ENCODE measurements at regions not wholly inside any gene's neighbourhood (a gene's known extent, or its start where the extent isn't known, plus 50 kb on each side); places are given as distances from the start of the nearest gene placed in this dataset.

GRCh38 chr12:107441665-107442300 is 243.8 kb upstream of the PWP1 start:
- intact Hi-C loops (cut with DNase I), result no loop called here
- H3K4me3 ChIP-seq, result no peak overlapping the region
- no peak overlapping the region for H3K9ac ChIP-seq (ENCODE audit: low read depth in 2 of 2, low read length in 2 of 2)
- no peaks in the 10 kb centered on the region for H3K4me1 ChIP-seq
- no peak for DNase-seq
- no peaks in the 10 kb centered on the region for H3K9me3 ChIP-seq
- H3K27me3 ChIP-seq, result no peaks in the 10 kb centered on the region
- H3K36me3 ChIP-seq, result no peaks in the 10 kb centered on the region
- H3K27ac ChIP-seq, result no peak overlapping the region
- TF ChIP-seq, protein P1, sequence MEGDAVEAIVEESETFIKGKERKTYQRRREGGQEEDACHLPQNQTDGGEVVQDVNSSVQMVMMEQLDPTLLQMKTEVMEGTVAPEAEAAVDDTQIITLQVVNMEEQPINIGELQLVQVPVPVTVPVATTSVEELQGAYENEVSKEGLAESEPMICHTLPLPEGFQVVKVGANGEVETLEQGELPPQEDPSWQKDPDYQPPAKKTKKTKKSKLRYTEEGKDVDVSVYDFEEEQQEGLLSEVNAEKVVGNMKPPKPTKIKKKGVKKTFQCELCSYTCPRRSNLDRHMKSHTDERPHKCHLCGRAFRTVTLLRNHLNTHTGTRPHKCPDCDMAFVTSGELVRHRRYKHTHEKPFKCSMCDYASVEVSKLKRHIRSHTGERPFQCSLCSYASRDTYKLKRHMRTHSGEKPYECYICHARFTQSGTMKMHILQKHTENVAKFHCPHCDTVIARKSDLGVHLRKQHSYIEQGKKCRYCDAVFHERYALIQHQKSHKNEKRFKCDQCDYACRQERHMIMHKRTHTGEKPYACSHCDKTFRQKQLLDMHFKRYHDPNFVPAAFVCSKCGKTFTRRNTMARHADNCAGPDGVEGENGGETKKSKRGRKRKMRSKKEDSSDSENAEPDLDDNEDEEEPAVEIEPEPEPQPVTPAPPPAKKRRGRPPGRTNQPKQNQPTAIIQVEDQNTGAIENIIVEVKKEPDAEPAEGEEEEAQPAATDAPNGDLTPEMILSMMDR (IDR thresholded peaks at IDR 0.05), result no peak

DNA sequence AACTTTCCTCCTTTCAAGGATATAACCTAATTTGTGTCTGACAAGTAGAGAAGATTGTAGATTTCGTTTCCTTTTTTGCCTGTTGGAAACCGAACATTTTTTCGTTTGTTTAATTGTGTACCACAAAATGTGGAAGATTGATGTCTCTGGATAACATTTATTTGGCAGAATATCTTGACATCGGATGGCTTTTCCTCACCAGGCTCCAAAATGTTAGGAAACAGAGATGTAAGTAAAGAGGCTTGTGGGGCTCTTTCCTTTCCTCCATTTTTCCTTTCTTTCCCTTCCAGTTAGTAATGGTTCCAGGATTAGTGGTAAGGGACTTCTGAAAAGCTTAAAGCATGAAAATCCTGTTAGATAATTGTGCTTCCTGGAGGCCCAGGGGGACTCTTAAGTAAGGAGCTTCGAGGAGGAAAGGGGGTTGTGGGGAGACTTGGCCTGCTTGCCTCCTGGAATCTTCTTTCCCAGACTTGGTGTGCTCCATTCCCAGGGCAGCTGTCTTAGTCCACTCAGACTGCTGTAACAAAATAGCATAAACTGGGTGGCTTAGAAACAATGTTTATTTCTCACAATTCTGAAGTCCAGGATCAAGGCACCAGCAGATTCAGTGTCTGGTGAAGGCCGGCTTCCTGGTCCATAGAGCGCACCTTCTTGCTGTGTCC is 243.1 kb upstream of the PWP1 start:
- H3K27ac ChIP-seq, result no peak overlapping the region
- TF ChIP-seq, protein P1 (IDR thresholded peaks at IDR 0.05), result no peak
- H3K9ac ChIP-seq (ENCODE audit: low read depth in 2 of 2, low read length in 2 of 2), result no peak overlapping the region
- no peaks in the 10 kb centered on the region for H3K9me3 ChIP-seq
- no peak for DNase-seq
- no peaks in the 10 kb centered on the region for H3K36me3 ChIP-seq
- no peaks in the 10 kb centered on the region for H3K27me3 ChIP-seq
- intact Hi-C loops (cut with DNase I), result no loop called here
- no peak overlapping the region for H3K4me3 ChIP-seq
- no peaks in the 10 kb centered on the region for H3K4me1 ChIP-seq

DNA sequence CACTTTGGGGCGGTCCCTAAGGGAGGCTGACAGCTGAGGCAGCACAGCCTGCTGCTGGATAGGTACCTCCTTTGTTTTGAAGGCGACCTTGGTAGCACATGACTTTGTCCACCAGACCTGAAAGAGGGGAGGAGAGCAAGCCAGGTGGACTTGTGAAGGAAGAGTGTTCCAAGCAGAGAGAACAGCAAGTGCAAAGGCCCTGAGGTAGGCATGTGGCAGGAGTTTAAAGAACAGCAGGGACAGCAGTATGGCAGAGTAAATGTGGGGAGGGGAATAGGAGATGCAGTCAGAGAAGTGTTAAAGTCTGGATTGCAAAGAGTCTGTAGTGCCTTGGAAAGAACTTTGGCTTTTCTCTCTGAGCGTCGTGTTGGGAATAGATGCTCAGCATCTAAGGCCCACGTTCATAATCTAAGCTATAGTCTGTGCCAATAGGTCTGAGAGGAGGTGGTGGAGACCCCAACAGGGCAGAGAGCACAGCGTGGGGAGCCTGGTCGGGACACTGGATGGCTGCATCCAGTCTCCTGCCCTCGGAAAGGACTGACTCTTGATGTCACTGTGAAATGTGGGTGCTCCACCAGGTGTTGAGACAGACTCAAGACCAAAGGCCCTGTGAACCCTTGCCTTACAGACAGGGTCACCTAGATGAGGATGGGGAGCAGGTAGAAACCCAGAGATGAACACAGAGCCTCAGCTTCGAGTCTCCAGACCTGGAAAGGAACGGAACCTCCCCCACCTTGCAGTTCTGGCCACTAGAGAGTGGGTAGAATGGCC is 242.1 kb upstream of the PWP1 start:
- H3K9me3 ChIP-seq, result no peaks in the 10 kb centered on the region
- TF ChIP-seq, protein P1 (IDR thresholded peaks at IDR 0.05), result no peak
- no peaks in the 10 kb centered on the region for H3K4me1 ChIP-seq
- no peaks in the 10 kb centered on the region for H3K27me3 ChIP-seq
- H3K4me3 ChIP-seq, result no peak overlapping the region
- no peak for DNase-seq
- H3K36me3 ChIP-seq, result no peaks in the 10 kb centered on the region
- H3K9ac ChIP-seq (ENCODE audit: low read depth in 2 of 2, low read length in 2 of 2), result no peak overlapping the region
- intact Hi-C loops (cut with DNase I), result no loop called here
- no peak overlapping the region for H3K27ac ChIP-seq

- Histone ChIP-seq H3K9me3 (no peaks in the 10 kb centered on the region), H3K9ac (ENCODE audit: low read depth in 2 of 2, low read length in 2 of 2) (no peak overlapping the region), H3K27me3 (no peaks in the 10 kb centered on the region), H3K27ac (no peak overlapping the region), H3K36me3 (no peaks in the 10 kb centered on the region), H3K4me3 (no peak overlapping the region), H3K4me1 (no peaks in the 10 kb centered on the region)
- TF ChIP-seq, protein P1 (IDR thresholded peaks at IDR 0.05), result no peak
- DNase-seq, result no peak
- intact Hi-C loops (cut with DNase I), result loop anchor here (5.0 kb wide), 1 partner anchor 163 kb away; no protein-coding TSS in a partner anchor
These were observed 240.8 kb upstream of the PWP1 start for GRCh38 chr12:107444771-107445170.

DNA sequence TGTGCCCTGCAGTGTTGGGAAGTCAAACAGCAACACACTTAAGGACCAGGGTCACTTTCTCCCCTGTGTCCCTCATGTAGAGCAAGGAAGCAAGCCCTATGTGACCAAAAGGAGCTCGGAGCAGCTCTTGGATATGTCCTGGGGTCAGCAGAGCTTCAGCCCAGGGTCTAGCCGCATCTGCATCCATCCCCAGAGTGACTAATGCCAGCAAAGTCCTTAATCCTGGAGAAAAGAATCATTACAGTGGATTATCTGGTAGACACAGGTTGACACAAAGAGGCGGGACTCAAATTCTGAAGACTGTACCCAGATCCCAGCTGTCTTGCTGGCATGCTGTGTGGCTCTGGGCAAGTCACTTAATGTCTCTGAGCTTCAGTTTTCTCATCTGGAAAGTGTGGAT is 239.1 kb upstream of the PWP1 start:
- Histone ChIP-seq H3K27ac (no peak overlapping the region), H3K9ac (ENCODE audit: low read depth in 2 of 2, low read length in 2 of 2) (no peak overlapping the region), H3K4me3 (no peak overlapping the region), H3K9me3 (no peaks in the 10 kb centered on the region), H3K27me3 (no peaks in the 10 kb centered on the region), H3K36me3 (no peaks in the 10 kb centered on the region), H3K4me1 (no peaks in the 10 kb centered on the region)
- TF ChIP-seq, protein P1 (IDR thresholded peaks at IDR 0.05), result no peak
- no peak for DNase-seq
- intact Hi-C loops (cut with DNase I), result loop anchor here (5.0 kb wide), 1 partner anchor 161 kb away; no protein-coding TSS in a partner anchor
